ENCODE measurements at regions not wholly inside any gene's neighbourhood (a gene's known extent, or its start where the extent isn't known, plus 50 kb on each side); places are given as distances from the start of the nearest gene placed in this dataset.

- Mint-ChIP-seq H3K27me3 (ENCODE audit: low read depth) (no peaks in the 10 kb centered on the region), H3K36me3 (peaks cover 3% of the 10 kb centered on the region), H3K4me1 (peaks cover 12% of the 10 kb centered on the region), H3K27ac (no peak overlapping the region), H3K4me3 (no peak overlapping the region), H3K9me3 (peaks cover 5% of the 10 kb centered on the region)
- TF ChIP-seq CTCF (IDR thresholded peaks at IDR 0.05; ENCODE audit: unreplicated experiment) = no peak
- no peak for DNase-seq (ENCODE audit: low spot score in 2 of 2, unreplicated experiment in 2 of 2)
Measured at GRCh38 chr13:104769545-104769944, 1703.3 kb upstream of the SLC10A2 start.

- Mint-ChIP-seq H3K4me1 (peaks cover 17% of the 10 kb centered on the region), H3K4me3 (no peak overlapping the region), H3K27me3 (ENCODE audit: low read depth) (no peaks in the 10 kb centered on the region), H3K27ac (no peak overlapping the region), H3K9me3 (peaks cover 8% of the 10 kb centered on the region), H3K36me3 (peaks cover 2% of the 10 kb centered on the region)
- DNase-seq (ENCODE audit: low spot score in 2 of 2, unreplicated experiment in 2 of 2) = no peak
- no peak for TF ChIP-seq CTCF (IDR thresholded peaks at IDR 0.05; ENCODE audit: unreplicated experiment)
Measured at GRCh38 chr13:104766319-104766718, 1700.1 kb upstream of the SLC10A2 start.

GRCh38 chr13:104764600-104764999 is 1698.4 kb upstream of the SLC10A2 start:
- Mint-ChIP-seq H3K9me3 (peaks cover 8% of the 10 kb centered on the region), H3K27ac (no peak overlapping the region), H3K27me3 (ENCODE audit: low read depth) (no peaks in the 10 kb centered on the region), H3K4me1 (peaks cover 17% of the 10 kb centered on the region), H3K4me3 (no peak overlapping the region), H3K36me3 (peaks cover 2% of the 10 kb centered on the region)
- DNase-seq (ENCODE audit: low spot score in 2 of 2, unreplicated experiment in 2 of 2) = no peak
- TF ChIP-seq CTCF (IDR thresholded peaks at IDR 0.05; ENCODE audit: unreplicated experiment) = no peak

- Mint-ChIP-seq H3K4me1 (peaks cover 17% of the 10 kb centered on the region), H3K4me3 (no peak overlapping the region), H3K27ac (no peak overlapping the region), H3K36me3 (peaks cover 2% of the 10 kb centered on the region), H3K9me3 (peaks cover 10% of the 10 kb centered on the region), H3K27me3 (ENCODE audit: low read depth) (no peaks in the 10 kb centered on the region)
- DNase-seq (ENCODE audit: low spot score in 2 of 2, unreplicated experiment in 2 of 2) = no peak
- TF ChIP-seq CTCF (IDR thresholded peaks at IDR 0.05; ENCODE audit: unreplicated experiment) = no peak
Measured at GRCh38 chr13:104759069-104759468, 1692.9 kb upstream of the SLC10A2 start.

DNA sequence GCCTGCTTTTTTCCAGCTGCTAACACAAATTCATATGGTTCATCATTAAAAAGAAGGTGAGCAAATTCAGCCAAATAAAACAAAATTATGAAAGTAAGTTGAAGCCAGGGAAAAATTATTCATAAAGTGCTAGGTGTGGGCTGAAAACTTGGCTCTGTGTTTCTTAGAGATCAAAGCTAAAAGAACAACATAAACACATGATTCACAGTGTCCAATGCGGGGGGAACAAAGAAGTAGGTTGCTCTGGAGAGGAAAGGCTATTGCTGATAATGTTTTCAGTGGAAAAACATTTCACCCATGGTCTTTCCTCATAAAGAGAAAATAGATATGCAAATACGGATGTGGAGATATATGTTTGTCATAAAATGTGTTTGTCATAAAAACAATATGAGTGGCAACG is 1691.5 kb upstream of the SLC10A2 start:
- DNase-seq (ENCODE audit: low spot score in 2 of 2, unreplicated experiment in 2 of 2) = no peak
- Mint-ChIP-seq H3K4me1 (peaks cover 17% of the 10 kb centered on the region), H3K4me3 (no peak overlapping the region), H3K27ac (peak overlapping the region; percentile 7), H3K27me3 (ENCODE audit: low read depth) (no peaks in the 10 kb centered on the region), H3K36me3 (peaks cover 2% of the 10 kb centered on the region), H3K9me3 (peaks cover 15% of the 10 kb centered on the region)
- TF ChIP-seq CTCF (IDR thresholded peaks at IDR 0.05; ENCODE audit: unreplicated experiment) = no peak

DNA sequence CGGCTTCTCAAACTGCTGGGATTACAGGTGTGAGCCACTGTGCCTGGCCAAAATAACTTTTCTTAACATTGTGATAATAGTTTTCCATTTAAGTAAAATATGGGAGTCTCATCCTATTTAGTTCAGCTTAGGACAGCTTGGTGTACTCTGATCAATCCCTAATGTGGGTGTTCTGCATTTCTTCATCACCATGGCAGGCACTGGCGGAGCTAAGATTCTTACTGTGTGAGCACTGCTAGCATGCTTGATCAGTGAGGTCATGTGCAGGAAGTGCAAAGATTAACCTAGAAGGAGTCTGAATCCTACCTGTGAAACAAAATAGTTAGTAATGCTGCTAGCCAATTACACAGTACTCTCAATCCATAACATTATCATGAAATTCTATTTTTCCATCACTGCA is 1684.2 kb upstream of the SLC10A2 start:
- H3K27me3 Mint-ChIP-seq (ENCODE audit: low read depth) = no peaks in the 10 kb centered on the region
- no peak overlapping the region for H3K27ac Mint-ChIP-seq

More for the DNA sequence above, 1684.2 kb upstream of the SLC10A2 start:
- H3K4me1 Mint-ChIP-seq = peaks cover 4% of the 10 kb centered on the region
- H3K36me3 Mint-ChIP-seq = no peaks in the 10 kb centered on the region
- H3K9me3 Mint-ChIP-seq = peaks cover 18% of the 10 kb centered on the region
- no peak overlapping the region for H3K4me3 Mint-ChIP-seq
- TF ChIP-seq CTCF (IDR thresholded peaks at IDR 0.05; ENCODE audit: unreplicated experiment) = no peak
- no peak for DNase-seq (ENCODE audit: low spot score in 2 of 2, unreplicated experiment in 2 of 2)
